IMR-90 (cell line): ENCODE measurements at regions not wholly inside any gene's neighbourhood (a gene's known extent, or its start where the extent isn't known, plus 50 kb on each side); places are given as distances from the start of the nearest gene placed in this dataset.

Source experiments
- ATAC-seq: fragments of 200-7000 bp; cut with Tn5 transposase; 2 replicates; pipeline ENCODE4 v1.9.1; 2020; ENCODE audit warnings: low read depth, mild to moderate bottlenecking, moderate library complexity
- BruUV-seq: library from RNA; stranded (reverse); fragments of 400-500 nt; replicated peaks from 2 replicates; lab custom pipeline; 2021; lab: Mats Ljungman, UMichigan
- CTCF ChIA-PET: fragments of 300-600 bp; formaldehyde crosslinking; extraction: SDS; loops from one replicate; lab custom pipeline; 2021; ENCODE audit warnings: antibody characterized with exemption; lab: Yijun Ruan, JAX
- POLR2A ChIA-PET: fragments of 300-600 bp; sonication (Branson Sonifier 250); formaldehyde crosslinking; loops from one replicate; lab custom pipeline; 2022; ENCODE audit warnings: antibody characterized with exemption; ENCODE audit not compliant: unreplicated experiment; lab: Charles Lee
- DNase-seq: peaks from one replicate; pipeline ENCODE4 v3.0.0; 2013
- H2AFZ ChIP-seq: replicated peaks from 2 replicates; pipeline ENCODE3; 2013; ENCODE audit warnings: low read length, mild to moderate bottlenecking; ENCODE audit not compliant: poor library complexity
- H2AK5ac ChIP-seq: 2 replicates; pipeline ENCODE4 v1.6.1; 2013; ENCODE audit warnings: low read depth, low read length, inconsistent platforms
- H2AK9ac ChIP-seq: replicated peaks from 2 replicates; pipeline ENCODE3; 2013; ENCODE audit warnings: mild to moderate bottlenecking, low read depth, low read length, moderate library complexity; ENCODE audit not compliant: poor library complexity
- H2BK120ac ChIP-seq: 2 replicates; pipeline ENCODE4 v1.6.1; 2013; ENCODE audit warnings: low read depth, low read length, inconsistent platforms
- H2BK15ac ChIP-seq: 3 replicates; pipeline ENCODE4 v1.6.1; 2013; ENCODE audit warnings: low read depth, low read length, inconsistent platforms
- H2BK20ac ChIP-seq: 2 replicates; pipeline ENCODE4 v1.6.1; 2013; ENCODE audit warnings: low read depth, mild to moderate bottlenecking, inconsistent platforms, low read length, moderate library complexity
- H2BK5ac ChIP-seq: 2 replicates; pipeline ENCODE4 v1.6.1; 2013; ENCODE audit warnings: mild to moderate bottlenecking, low read depth, low read length, inconsistent platforms; ENCODE audit not compliant: poor library complexity, severe bottlenecking
- H3K14ac ChIP-seq: replicated peaks from 2 replicates; pipeline ENCODE4 v1.6.1; 2013; ENCODE audit warnings: low read depth, low read length, inconsistent platforms
- H3K18ac ChIP-seq: 2 replicates; pipeline ENCODE4 v1.6.1; 2013; ENCODE audit warnings: low read depth, low read length, control low read depth
- H3K23ac ChIP-seq: 2 replicates; pipeline ENCODE4 v1.6.1; 2013; ENCODE audit warnings: low read depth, low read length, inconsistent platforms
- H3K27ac ChIP-seq: 2 replicates; pipeline ENCODE4 v1.5.1; 2013; ENCODE audit warnings: mild to moderate bottlenecking, control low read depth, low read length; ENCODE audit not compliant: insufficient read depth
- H3K27me3 ChIP-seq: 2 replicates; pipeline ENCODE4 v1.6.1; 2013; ENCODE audit warnings: low read length; ENCODE audit not compliant: control insufficient read depth, insufficient read depth
- H3K36me3 ChIP-seq: 2 replicates; pipeline ENCODE4 v1.6.1; 2013; ENCODE audit warnings: low read length, mixed read lengths; ENCODE audit not compliant: control insufficient read depth, insufficient read depth
- H3K4ac ChIP-seq: 2 replicates; pipeline ENCODE4 v1.6.1; 2013; ENCODE audit warnings: low read depth, low read length, inconsistent platforms
- H3K4me1 ChIP-seq: 2 replicates; pipeline ENCODE4 v1.6.1; 2013; ENCODE audit warnings: low read length, mixed read lengths; ENCODE audit not compliant: control insufficient read depth, insufficient read depth
- H3K4me2 ChIP-seq: 2 replicates; pipeline ENCODE4 v1.6.1; 2013; ENCODE audit warnings: low read depth, mild to moderate bottlenecking, control low read depth, low read length, moderate library complexity
- H3K4me3 ChIP-seq: 2 replicates; pipeline ENCODE4 v1.5.1; 2013; ENCODE audit warnings: low read depth, mild to moderate bottlenecking, control low read depth, low read length, moderate library complexity; ENCODE audit not compliant: insufficient read depth
- H3K56ac ChIP-seq: 2 replicates; pipeline ENCODE4 v1.6.1; 2013; ENCODE audit warnings: low read length, inconsistent platforms; ENCODE audit not compliant: insufficient read depth; ENCODE audit errors: extremely low read depth
- H3K79me1 ChIP-seq, 2 experiments: 2 replicates each; pipeline ENCODE4 v1.6.1; 2013; ENCODE audit warnings: low read length in 2 of 2, inconsistent platforms in 1 of 2, low read depth in 1 of 2
- H3K9ac ChIP-seq: 2 replicates; pipeline ENCODE4 v1.6.1; 2013; ENCODE audit warnings: low read depth, low read length, control low read depth
- H3K9me1 ChIP-seq: 2 replicates; pipeline ENCODE4 v1.6.1; 2013; ENCODE audit warnings: low read length, inconsistent platforms; ENCODE audit not compliant: insufficient read depth
- H3K9me3 ChIP-seq: 2 replicates; pipeline ENCODE4 v1.6.1; 2013; ENCODE audit warnings: low read length; ENCODE audit not compliant: control insufficient read depth, insufficient read depth
- H4K20me1 ChIP-seq: 2 replicates; pipeline ENCODE4 v1.6.1; 2013; ENCODE audit warnings: low read length, inconsistent platforms; ENCODE audit not compliant: insufficient read depth
- H4K5ac ChIP-seq: 2 replicates; pipeline ENCODE4 v1.6.1; 2013; ENCODE audit warnings: mild to moderate bottlenecking, low read depth, low read length, control low read depth
- H4K8ac ChIP-seq, 2 experiments: 2 replicates each; pipeline ENCODE4 v1.6.1; 2013; ENCODE audit warnings: low read depth in 2 of 2, low read length in 2 of 2, control low read depth in 1 of 2, inconsistent platforms in 1 of 2
- H4K91ac ChIP-seq: 2 replicates; pipeline ENCODE4 v1.6.1; 2013; ENCODE audit warnings: low read depth, low read length, inconsistent platforms; ENCODE audit not compliant: insufficient read depth
- CHD1 ChIP-seq: IDR thresholded peaks from 2 replicates; pipeline ENCODE4 v1.6.1; 2012; ENCODE audit warnings: low read depth, low read length, improper control_type of control experiment
- CTCF ChIP-seq: conservative IDR thresholded peaks from 2 replicates; pipeline ENCODE4 v1.5.1; 2012; ENCODE audit warnings: mild to moderate bottlenecking, low read depth, low read length, improper control_type of control experiment
- RAD21 ChIP-seq: IDR thresholded peaks from 2 replicates; pipeline ENCODE4 v1.6.1; 2012; ENCODE audit warnings: low read length, improper control_type of control experiment
- SMC3 ChIP-seq: fragments of 150-350 bp; IDR thresholded peaks from 2 replicates; pipeline ENCODE4 v1.6.1; 2016; ENCODE audit warnings: low read depth, mild to moderate bottlenecking, antibody characterized with exemption, low read length, moderate library complexity
- WGBS, 2 experiments: methylation state at CpG; one replicate each; pipeline versions ENCODE4 v1.1.5 to v1.1.7; 2013; ENCODE audit warnings: missing lambda C conversion rate in 2 of 2; ENCODE audit not compliant: insufficient read length in 1 of 2; ENCODE audit errors: extremely low coverage in 2 of 2; 5-methylcytosine and 5-hydroxymethylcytosine counted together
- dilution Hi-C: fragments of 300-500 bp; cut with HindIII; formaldehyde crosslinking; loops from one replicate; pipeline ENCODE4 v1.14.3; 2018; ENCODE audit warnings: low sequenced_read_pairs; ENCODE audit not compliant: unreplicated experiment
- in situ Hi-C: fragments of 300-500 bp; cut with MboI; formaldehyde crosslinking; loops from 3 replicates; pipeline ENCODE4 v1.14.3; 2019; ENCODE audit warnings: low sequenced_read_pairs, inconsistent platforms, mixed read lengths
- intact Hi-C: fragments of 100-400 bp; cut with micrococcal nuclease; formaldehyde crosslinking; loops from 2 replicates; pipeline ENCODE4 v1.10.0; 2022

GRCh38 chr19:31054430-31054829 is 294.8 kb downstream of the TSHZ3 start:
- peak; percentile 95 for TF ChIP-seq SMC3
- TF ChIP-seq CHD1, result no peak
- peak; percentile 97 for TF ChIP-seq RAD21
- TF ChIP-seq CTCF, result peak; percentile 95
- 14% methylated on average over 1 of the region's 3 CpGs; no CpG with 5 or more reads in 1 of the 2 experiments for WGBS, 2 experiments

More at GRCh38 chr19:31054430-31054829, 294.8 kb downstream of the TSHZ3 start:
- Histone ChIP-seq H2BK120ac (no peak overlapping the region), H3K56ac (no peak overlapping the region), H2AK5ac (peak overlapping the region; percentile 43; the same call in 1 of the 2 replicates), H3K27ac (no peak overlapping the region), H2BK5ac (no peak overlapping the region), H3K9me3 (no peaks in the 10 kb centered on the region; the same call in 1 of the 2 replicates), H3K23ac (no peak overlapping the region), H4K8ac (no peak overlapping the region), H3K4me1 (no peaks in the 10 kb centered on the region), H3K9me1 (no peaks in the 10 kb centered on the region), H3K18ac (no peak overlapping the region), H3K14ac (no peak overlapping the region), H3K4ac (no peak overlapping the region), H2BK15ac (no peak overlapping the region), H3K36me3 (no peaks in the 10 kb centered on the region), H2AK9ac (peak overlapping the region; percentile 66), H3K4me3 (no peak overlapping the region), H2BK20ac (peak overlapping the region; percentile 46; the same call in 1 of the 2 replicates), H3K27me3 (peaks cover 5% of the 10 kb centered on the region), H4K5ac (no peak overlapping the region), H4K91ac (no peak overlapping the region), H3K9ac (no peak overlapping the region), H4K20me1 (no peaks in the 10 kb centered on the region), H2AFZ (peak overlapping the region; percentile 73), H3K4me2 (no peak overlapping the region), H3K79me1 (no peaks in the 10 kb centered on the region)
- DNase-seq (peak; percentile 83), ATAC-seq (peak; percentile 98)
- in situ Hi-C loops, result loop anchor here (25.0 kb wide), 1 partner anchor 1183 kb away; no protein-coding TSS in a partner anchor
- intact Hi-C loops, result loop anchor here (1.0 to 2.0 kb wide), 4 partner anchors 284 to 1170 kb away; no protein-coding TSS in a partner anchor
- no TSS peak for BruUV-seq
- ChIA-PET CTCF (interaction anchor here (0.6 to 2.0 kb wide), 14 partner anchors 9 to 1171 kb away, joined by 3 to 13 read pairs (median 4); no protein-coding TSS in a partner anchor), POLR2A (interaction anchor here (1.0 kb wide), 1 partner anchor 9 kb away, joined by 3 read pairs; no protein-coding TSS in a partner anchor)
- dilution Hi-C loops, result no loop called here
